Heart left ventricle (tissue), 16 donors: ENCODE measurements at regions not wholly inside any gene's neighbourhood (a gene's known extent, or its start where the extent isn't known, plus 50 kb on each side); places are given as distances from the start of the nearest gene placed in this dataset.

Experiments
- ATAC-seq, 4 donors: fragments of 200-7000 bp; cut with Tn5 transposase; one replicate each; pipeline ENCODE4 v1.9.1; 2020 to 2022; ENCODE audit warnings: moderate library complexity in 4 of 4, mild to moderate bottlenecking in 3 of 4, moderate number of reproducible peaks in 1 of 4
- DNase-seq, 5 donors: peaks; one replicate each; pipeline ENCODE4 v3.0.0-alpha.2; 2020
- H3K27ac ChIP-seq, 12 donors: fragments of 200-600 bp; sonication (generic) in 4 of 12; one replicate each; pipeline versions ENCODE4 v1.5.0 to v1.8.0; 2016 to 2022; ENCODE audit warnings: mild to moderate bottlenecking in 2 of 12
- H3K27me3 ChIP-seq, 9 donors: fragments of 200-600 bp; sonication (generic) in 2 of 9; one replicate each; pipeline versions ENCODE4 v1.5.1 to v1.8.0; 2016 to 2022; ENCODE audit warnings: mild to moderate bottlenecking in 3 of 9
- H3K36me3 ChIP-seq, 9 donors: fragments of 200-600 bp; sonication (generic) in 2 of 9; one replicate each; pipeline versions ENCODE4 v1.5.0 to v1.8.0; 2018 to 2022; ENCODE audit warnings: mild to moderate bottlenecking in 2 of 9
- H3K4me1 ChIP-seq, 12 donors: fragments of 200-600 bp; sonication (generic) in 4 of 12; one replicate each; pipeline versions ENCODE4 v1.5.0 to v1.8.0; 2016 to 2022; ENCODE audit warnings: mild to moderate bottlenecking in 3 of 12
- H3K4me3 ChIP-seq, 12 donors: fragments of 200-600 bp; sonication (generic) in 4 of 12; one replicate each; pipeline versions ENCODE4 v1.5.0 to v1.8.0; 2017 to 2022; ENCODE audit warnings: mild to moderate bottlenecking in 9 of 12, moderate library complexity in 4 of 12
- H3K9me3 ChIP-seq, 12 donors: fragments of 200-600 bp; sonication (generic) in 4 of 12; one replicate each; pipeline versions ENCODE4 v1.5.0 to v1.8.0; 2016 to 2022; ENCODE audit warnings: mild to moderate bottlenecking in 1 of 12
- POLR2A ChIP-seq, 2 donors: fragments of 450-650 bp; IDR thresholded peaks; one replicate each; pipeline ENCODE4 v1.6.1; 2017; ENCODE audit warnings: antibody characterized with exemption in 2 of 2, mild to moderate bottlenecking in 2 of 2, moderate library complexity in 2 of 2
- WGBS, 4 donors: extraction: QIAGEN DNeasy Blood & Tissue Kit in 2 of 4; methylation state at CpG; one replicate each; pipeline versions ENCODE4 v1.1.5 to v1.1.7; 2013 to 2018; 5-methylcytosine and 5-hydroxymethylcytosine counted together
- intact Hi-C, 10 donors: fragments of 100-400 bp; cut with DNase I; formaldehyde crosslinking; loops; one replicate each; pipeline versions ENCODE4 v1.11.1 to v1.14.2; 2022
- microRNA-seq, 4 donors: library from miRNA; unstranded; fragments of <30 nt; microRNA quantifications; one replicate each; pipeline versions ENCODE4 to v1.2.0, GENCODE V29; 2017 to 2020
- TF ChIP-seq, protein P1 (sequence below), 12 donors: fragments of 200-600 bp; sonication (generic) in 4 of 12; IDR thresholded peaks; one replicate each; pipeline versions ENCODE4 v1.5.0 to v1.8.0; 2018 to 2022; ENCODE audit warnings: antibody characterized with exemption in 12 of 12, mild to moderate bottlenecking in 5 of 12
- donor health status: ischemic (EF 13 %, LVEDD 7.1; RV severe dilation, severe dysfunction).
- donor health status: healthy with polysubstance abuse.
- donor health status: DM: no; HTN: yes; CAD: no.
- donor health status: DM: no; HTN: no; CAD: no.
- donor health status: ischemic (EF 25% LVEDD 6.9; RV normal size, moderate dysfunction).
- donor health status: ischemic (EF 25% LVEDD 5.7; RV mildly dilated, moderate dysfunction).
- donor health status: healthy.
- donor health status: DM: yes; HTN: yes; CAD: no.
- donor health status: ischemic (EF 35%, LVEDD 5.7; RV mildly dilated, moderate dysfunction).
- donor health status: nonischemic (EF 11% LVEDD 7.7; RV severe dilation, severe dysfunction).
- donor health status: DM: yes; HTN: yes; CAD: no.
- donor health status: PGD.
- donor health status: ischemic (EF 29% LVEDD 5.4; RV normal size, mild dysfunction).
- donor health status: nonischemic (EF 23%, LVEDD 6.1; RV moderate dilation, normal function).

DNA sequence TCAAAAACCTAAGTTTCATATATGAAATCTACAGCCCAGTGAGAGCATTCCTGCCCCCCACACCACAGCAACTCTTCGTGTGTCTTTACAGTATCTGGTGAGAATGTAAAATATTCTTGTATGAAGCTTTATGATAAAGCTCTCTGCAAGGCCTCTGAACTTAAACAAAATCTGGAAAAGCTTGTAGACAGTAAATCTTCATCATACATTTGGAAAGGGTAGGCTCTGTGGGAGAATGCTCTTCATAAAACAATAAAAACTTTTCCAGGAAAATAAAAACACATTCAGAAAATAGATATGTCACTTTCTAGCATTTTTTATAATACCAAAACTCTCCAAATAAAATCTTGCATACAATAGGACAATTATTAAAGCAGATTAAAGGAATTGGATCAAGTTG lies 1009.5 kb downstream of the NAALADL2 start:
- peaks cover 0 to 8% (median 0%) of the 10 kb centered on the region in 12 donors for H3K9me3 ChIP-seq
- DNase-seq: no peak
- H3K27me3 ChIP-seq: no peaks in the 10 kb centered on the region
- WGBS, 4 donors: 25 to 50% (median 44%) methylated on average over 1 of the region's 1 CpG
- H3K4me1 ChIP-seq: no peaks in the 10 kb centered on the region
- H3K36me3 ChIP-seq: no peaks in the 10 kb centered on the region
- no peak for ATAC-seq
- no peak overlapping the region for H3K4me3 ChIP-seq
- no peak for TF ChIP-seq POLR2A (IDR thresholded peaks at IDR 0.05)
- TF ChIP-seq, protein P1, sequence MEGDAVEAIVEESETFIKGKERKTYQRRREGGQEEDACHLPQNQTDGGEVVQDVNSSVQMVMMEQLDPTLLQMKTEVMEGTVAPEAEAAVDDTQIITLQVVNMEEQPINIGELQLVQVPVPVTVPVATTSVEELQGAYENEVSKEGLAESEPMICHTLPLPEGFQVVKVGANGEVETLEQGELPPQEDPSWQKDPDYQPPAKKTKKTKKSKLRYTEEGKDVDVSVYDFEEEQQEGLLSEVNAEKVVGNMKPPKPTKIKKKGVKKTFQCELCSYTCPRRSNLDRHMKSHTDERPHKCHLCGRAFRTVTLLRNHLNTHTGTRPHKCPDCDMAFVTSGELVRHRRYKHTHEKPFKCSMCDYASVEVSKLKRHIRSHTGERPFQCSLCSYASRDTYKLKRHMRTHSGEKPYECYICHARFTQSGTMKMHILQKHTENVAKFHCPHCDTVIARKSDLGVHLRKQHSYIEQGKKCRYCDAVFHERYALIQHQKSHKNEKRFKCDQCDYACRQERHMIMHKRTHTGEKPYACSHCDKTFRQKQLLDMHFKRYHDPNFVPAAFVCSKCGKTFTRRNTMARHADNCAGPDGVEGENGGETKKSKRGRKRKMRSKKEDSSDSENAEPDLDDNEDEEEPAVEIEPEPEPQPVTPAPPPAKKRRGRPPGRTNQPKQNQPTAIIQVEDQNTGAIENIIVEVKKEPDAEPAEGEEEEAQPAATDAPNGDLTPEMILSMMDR (IDR thresholded peaks at IDR 0.05): no peak
- H3K27ac ChIP-seq: no peak overlapping the region
- intact Hi-C loops: no loop called here

- Histone ChIP-seq H3K4me3 (no peak overlapping the region), H3K27me3 (no peaks in the 10 kb centered on the region), H3K4me1 (no peaks in the 10 kb centered on the region), H3K9me3 (no peaks in the 10 kb centered on the region), H3K36me3 (no peaks in the 10 kb centered on the region), H3K27ac (no peak overlapping the region)
- ATAC-seq (no peak), DNase-seq (no peak)
- intact Hi-C loops: no loop called here
- TF ChIP-seq, protein P1 (IDR thresholded peaks at IDR 0.05): no peak
- no peak for TF ChIP-seq POLR2A (IDR thresholded peaks at IDR 0.05)
- 75 to 82% (median 76%) methylated on average over 1 of the region's 1 CpG for WGBS, 4 donors
These were observed 1006.6 kb downstream of the NAALADL2 start for GRCh38 chr3:175865724-175866123.

DNA sequence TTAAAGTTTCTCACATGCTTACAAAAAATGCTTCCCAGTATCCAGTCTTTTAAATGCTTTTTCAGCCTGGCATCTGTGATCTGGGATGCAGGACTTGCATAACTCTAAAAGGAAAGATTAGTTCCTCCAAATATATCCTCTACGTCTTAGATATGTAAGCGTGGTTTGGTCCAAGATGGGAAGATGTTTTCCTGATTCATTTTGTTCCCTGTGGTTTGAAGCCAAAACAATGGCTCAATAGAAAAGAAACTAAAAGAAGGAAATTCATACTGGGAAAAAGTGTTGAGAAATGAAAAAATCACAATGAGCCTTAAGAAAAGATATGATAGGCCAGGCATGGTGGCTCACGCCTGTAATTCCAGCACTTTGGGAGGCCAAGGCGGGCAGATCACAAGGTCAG lies 1002.8 kb downstream of the NAALADL2 start:
- 69 to 80% (median 75%) methylated on average over 4 of the region's 4 CpGs for WGBS, 4 donors
- Histone ChIP-seq H3K4me1 (no peaks in the 10 kb centered on the region), H3K27me3 (no peaks in the 10 kb centered on the region), H3K4me3 (no peak overlapping the region), H3K27ac (no peak overlapping the region), H3K36me3 (no peaks in the 10 kb centered on the region), H3K9me3 (no peaks in the 10 kb centered on the region)
- ATAC-seq (no peak), DNase-seq (no peak)
- intact Hi-C loops: no loop called here
- TF ChIP-seq, protein P1 (IDR thresholded peaks at IDR 0.05): no peak
- TF ChIP-seq POLR2A (IDR thresholded peaks at IDR 0.05): no peak

Small RNA genes in the stretch of these regions (microRNA-seq; reads per million reads assigned to microRNA genes)
- gene MIR7977: 1.9 to 2.7 (median 2.4) reads per million in 4 donors
